Activated CD4-positive, alpha-beta T cell treated with anti-CD3 and anti-CD28 coated beads for 24 hours (primary cell): ENCODE measurements at regions not wholly inside any gene's neighbourhood (a gene's known extent, or its start where the extent isn't known, plus 50 kb on each side); places are given as distances from the start of the nearest gene placed in this dataset.

Experiments
- DNase-seq, 2 donors: peaks; one replicate each; pipeline ENCODE4 v3.0.0-alpha.2; 2020; ENCODE audit warnings: low read depth in 2 of 2

DNA sequence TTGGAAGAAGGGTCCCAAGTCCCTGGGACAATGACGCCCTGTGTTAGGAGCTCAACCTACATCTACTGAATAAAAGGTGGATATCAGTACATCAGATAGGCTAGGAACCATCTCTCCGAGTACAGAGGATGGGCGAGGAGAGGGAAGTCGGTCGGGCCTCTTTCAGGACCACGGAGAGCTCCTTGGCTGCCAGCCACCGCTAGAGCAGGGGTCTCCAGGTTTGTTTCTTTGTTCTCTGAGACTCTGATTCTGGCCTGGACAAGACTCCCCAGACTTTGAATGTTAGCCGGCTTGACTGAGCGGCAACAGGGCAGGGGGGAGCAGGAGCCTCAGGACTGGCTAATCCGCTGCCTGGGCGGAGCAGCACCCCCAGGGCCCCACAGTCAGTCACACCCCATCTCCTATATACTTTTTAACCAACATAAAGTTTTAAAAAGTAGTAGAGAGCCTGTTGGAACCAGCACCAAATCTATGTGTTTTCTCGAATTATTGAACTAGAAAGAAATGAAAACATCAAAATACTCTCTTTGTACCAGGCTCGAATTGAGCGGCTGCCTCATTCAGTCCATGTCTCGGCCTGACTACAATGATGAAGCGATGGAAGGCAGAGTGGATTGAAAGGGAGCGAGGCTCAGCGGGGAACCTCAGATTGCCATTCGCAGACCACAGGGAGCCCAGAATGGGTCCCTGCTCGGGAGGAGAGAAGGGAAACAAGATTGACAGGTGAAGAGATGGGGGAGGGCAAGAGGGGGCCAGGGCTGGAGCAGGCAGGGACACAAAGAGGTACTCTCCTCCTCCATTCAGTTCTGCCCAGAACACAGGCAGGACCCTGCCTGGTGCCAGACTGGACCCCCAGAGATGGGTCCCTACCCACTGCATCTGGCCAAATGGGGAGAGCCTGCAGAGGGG is 131.6 kb downstream of the TPRA1 start:
- no peak for DNase-seq

DNA sequence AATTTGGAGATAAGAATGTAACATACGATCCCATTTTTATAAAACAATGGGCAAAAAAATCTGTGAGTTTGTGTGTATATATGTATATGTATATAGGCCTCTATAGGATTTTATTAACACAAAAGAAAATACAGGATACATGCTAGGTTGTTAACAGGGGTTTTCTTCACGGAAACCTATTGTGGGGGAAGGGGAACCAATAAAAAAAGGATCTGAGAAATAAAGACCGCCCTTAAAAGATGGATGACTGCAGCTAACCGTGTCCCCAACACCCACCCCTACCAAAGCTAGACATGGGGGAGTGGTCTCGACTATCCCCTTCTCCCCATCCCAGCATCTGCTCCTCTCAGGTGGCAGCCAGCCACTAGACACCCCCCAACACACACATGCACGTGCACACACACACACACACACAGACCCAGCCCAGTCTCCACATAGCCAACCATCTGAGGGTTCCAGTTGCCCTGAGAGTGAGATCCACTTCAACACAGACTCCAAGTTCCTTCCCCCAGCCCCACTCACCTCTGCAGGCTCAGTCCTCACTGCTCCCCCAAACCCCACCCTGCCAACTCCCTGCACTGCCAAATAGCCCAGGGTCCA is 132.9 kb downstream of the TPRA1 start:
- DNase-seq, result no peak

DNA sequence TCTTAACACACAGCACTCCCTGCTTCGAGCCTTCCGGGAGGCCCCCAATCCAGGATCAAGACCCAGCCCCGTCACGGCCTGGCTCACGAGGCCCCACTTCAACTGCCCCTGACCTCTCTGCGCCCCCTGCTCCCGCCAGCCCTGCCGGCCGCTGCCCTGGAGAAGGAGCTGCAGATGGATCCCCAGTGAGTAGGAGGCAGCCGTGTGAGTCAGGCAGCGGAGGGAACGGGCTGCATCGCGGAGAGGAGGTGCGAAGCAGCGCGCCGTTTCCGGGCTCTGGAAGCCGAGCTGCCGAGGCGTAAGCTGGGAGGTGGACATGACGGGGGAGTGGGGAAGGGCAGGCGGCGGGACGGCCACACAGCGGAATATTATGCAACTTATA is 133.4 kb downstream of the TPRA1 start:
- DNase-seq, result no peak

DNA sequence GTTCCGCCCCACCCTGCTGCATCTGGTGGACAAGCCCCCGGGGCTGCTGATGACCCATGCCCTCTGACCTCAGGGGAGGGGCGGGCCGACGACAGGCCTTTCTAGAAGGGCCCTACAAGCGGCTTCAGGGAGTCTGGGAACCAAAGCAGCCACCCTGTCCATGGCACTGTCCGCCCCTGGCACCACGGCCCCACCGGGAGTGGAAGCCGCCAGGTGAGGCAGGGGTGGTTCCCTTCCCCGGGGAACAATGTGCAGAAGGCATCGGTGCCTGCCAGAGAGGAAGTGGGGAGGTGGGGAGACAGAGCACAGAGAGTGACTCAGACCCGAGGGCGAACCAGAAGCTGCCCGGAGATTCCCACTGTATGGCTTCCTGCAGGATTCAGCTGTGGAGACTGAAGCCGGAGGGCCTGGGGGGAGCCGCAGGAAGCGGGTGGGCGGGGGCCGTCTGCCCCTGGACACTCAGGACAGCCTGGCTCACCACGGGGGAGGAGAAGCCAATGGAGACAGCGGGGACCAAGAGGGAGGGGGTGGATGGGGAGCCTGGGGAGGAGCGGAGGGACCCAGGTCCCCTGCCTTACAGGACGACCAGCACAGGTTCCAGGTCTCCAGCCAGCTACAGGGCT is 134.0 kb downstream of the TPRA1 start:
- no peak for DNase-seq

DNA sequence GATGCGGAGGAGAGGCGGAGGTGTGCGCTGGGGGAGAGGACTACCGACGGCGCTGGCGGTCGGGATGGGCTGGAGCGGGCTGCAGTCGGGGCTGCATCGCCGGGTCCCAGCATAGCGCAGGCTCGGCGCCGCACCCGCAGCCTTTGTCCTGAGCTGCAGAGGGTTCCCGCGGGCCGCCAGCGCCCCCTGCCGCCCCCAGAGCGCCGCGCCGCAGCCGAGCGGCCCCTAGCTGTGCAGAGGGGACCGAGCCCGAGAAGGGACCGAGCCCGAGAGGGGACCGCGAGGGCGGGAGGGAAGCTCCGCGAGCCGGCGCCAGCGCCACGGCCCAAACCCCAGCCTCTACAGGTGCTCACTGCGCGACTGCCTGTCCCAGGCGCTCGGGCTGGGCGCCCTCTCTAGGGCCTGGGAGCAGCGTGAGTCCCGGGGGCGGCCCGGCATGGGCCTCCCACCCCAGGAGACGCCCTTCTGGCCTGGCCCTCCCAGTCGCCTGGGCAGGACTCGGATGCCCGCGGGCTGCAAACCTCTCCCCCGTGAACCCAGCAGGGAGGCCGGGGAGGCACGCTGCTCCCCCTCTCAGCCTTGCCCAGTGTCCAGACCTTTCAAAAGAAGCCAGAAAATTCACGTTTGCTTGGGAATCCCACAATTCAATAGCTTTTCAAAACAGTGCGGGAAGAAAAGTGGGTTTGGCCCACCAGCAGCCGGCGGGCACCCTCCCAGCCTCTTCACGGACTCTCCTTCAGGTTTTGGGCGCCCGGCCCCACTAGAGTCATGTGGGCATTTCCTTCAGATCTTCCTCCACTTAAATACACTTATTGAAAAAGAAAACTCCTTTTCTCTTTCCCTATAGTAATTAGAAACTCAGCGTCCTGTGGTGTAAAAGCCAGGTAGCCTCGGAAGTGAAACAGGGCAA is 134.7 kb downstream of the TPRA1 start:
- DNase-seq, result peak; percentile 29 to 61

DNA sequence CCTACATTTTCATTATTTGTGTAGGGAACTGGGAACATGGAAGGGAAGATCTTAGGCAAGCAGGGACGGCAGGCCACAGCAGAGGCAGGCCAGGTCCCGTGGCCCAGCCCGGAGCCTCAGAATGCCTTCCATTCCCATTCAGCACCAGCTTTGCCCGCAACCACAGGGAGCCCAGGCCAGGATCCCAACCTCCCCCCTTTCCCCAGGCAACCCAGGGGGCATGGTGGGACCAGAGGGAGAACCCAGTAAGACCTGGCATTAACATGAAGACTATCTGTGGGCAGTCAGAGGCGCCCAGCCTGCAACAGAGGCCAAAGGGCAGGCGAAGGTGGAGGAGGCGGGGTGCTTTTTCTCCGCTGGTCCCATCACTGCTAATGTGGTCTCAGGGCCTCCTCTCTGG is 135.6 kb downstream of the TPRA1 start:
- DNase-seq, result no peak

DNA sequence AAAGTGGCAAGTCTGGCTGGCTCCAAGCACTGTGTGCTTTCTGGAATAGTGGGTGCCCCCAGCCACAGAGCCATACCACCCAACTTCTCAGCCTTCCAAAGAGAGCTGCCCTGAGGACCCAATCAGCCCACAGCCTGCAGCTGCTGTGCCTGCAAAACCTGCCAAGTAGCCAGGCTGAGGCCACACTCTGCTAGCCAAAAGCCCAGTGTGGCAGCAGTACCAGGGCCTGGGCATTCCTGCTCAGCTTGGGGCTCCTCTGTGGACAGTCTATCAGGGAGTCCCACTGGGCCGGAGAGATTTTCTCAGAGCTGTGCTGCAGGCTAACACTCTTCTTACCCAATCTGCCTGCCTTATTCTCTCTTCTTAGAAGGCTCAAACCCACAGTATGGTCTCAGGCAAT is 136.5 kb downstream of the TPRA1 start:
- DNase-seq, result no peak

DNA sequence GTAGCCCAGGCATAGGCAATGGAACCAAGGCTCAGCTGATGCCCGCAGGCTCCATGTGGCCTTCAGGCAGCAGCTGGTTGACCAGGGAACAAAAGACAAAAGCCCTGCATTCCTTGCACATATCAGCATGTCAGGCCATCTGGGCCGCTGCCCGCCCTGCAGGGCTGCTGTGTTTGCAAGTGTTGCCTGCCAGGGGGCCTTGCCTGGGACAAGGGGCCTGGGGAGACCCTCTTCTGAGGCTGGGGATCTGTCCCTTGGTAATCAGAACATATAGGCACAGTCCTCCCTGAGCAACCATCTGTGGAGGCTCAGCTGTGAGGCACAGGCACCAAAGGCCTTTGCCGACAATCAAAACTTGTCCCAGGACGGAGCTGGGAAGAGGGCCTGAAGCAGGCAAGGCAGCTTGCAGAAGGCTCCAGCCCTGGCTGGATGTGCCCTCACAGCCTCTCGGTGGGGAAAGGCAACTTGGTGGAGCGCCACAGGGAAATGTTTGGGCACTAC is 138.2 kb downstream of the TPRA1 start:
- no peak for DNase-seq

DNA sequence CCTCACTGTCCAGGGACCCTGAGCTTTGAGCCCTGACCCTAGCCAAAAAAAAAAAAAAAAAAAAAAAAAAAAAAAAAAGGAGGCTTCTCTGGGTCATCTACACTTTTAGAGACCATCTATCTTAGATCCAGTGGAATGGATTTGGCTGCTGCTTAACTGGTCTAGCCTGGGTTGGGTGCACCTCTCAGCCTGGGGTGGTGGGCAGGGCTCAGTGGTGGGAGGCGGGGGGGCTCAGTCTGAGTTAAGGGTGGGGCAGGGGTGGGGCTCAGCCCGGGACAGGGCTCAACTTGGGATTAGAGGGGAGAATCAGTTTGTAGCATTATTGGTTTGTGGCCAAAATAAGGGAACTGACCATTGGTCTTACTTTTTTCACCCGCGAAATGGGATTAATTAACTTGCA is 139.2 kb downstream of the TPRA1 start:
- DNase-seq, result no peak

DNA sequence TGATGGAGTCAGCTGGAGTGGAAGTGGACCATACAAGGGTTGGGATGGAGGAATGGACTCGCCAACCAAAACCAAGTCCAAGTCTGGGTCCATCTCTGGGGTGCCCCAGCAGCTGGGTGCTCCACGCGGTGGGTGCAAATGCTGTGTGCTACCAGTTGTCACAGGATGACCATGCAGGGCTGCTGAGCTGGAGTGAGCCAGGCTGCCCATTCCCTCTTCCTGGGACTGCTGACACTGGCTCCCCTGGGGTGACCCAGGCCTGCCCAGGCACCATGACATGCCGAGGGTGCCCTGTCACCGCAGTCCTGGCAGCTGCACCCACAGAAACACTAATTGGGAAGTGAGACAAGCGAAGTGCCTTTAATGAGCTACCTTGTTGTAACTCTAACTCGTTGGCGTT is 140.2 kb downstream of the TPRA1 start:
- DNase-seq, result no peak

DNA sequence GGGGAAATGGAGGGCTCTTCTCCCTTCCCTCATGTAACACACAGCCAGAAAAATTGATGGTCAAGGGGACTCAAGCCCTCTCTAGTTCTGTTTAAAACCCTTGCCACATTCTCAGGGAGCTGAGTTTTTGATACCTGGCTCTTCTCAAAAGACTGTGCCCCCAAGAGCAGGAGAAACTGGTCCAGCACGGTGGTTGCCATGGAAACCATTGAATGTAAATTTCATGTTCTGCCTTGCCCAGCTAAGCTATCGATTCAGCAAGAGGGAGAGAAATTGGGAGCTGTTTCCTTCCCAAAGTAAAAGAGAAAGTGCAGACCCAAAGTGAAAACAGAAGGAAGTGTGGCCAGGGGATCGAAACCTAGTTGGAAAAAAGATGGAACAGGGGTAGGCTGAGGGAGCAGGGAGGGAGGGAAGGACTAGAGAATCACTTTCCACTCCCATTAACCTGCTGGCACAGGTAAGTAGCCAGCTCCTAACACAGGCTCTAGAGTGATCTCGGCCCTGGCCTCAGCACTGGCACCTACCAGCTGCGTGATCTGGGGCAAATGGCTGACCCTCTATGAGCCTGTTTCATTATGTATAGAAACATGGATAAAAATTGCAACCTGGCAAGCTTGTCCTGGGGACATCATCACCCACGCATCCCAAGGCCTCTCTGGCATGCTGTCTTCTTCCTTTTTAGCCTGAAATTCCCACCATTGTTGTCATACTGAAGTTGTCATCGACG is 140.9 kb downstream of the TPRA1 start:
- no peak for DNase-seq

DNA sequence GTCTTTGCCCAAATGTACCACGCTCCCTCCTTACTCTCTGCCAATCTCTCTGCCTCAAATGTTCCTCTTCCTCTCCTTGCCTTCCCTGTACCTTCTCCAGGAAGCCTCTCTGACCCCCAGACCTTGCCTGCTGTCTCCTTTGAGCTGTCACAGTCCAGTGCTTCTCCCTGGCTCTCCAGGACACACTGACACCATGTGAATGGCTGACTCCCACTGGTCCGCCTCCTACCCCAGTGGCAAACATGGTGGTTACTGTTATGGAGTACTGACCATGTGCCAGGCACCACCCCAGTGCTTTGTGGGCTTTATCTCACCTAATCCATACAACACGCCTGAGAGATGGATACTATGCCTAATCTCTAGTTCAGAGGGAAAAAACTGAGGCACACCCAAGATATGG is 141.9 kb downstream of the TPRA1 start:
- DNase-seq, result no peak

DNA sequence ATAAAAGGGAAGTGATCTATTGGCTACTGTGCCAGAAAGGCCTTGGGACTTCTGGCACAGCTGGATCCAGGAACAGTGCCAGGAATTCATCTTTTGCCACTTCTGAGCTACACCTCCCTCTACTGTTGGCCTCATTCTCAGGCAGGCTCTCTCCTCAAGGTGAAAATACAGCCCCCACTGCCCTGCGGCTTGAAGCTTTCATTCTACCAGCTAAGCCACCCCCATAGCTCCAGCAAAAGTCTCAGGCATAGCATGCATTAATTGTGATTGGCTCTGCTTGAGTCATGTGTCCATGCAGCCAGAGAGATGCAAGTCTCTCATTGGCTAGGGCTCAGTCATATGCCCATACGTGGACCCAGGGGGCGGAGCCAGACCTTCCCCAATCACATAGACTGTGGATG is 142.4 kb downstream of the TPRA1 start:
- DNase-seq, result no peak

DNA sequence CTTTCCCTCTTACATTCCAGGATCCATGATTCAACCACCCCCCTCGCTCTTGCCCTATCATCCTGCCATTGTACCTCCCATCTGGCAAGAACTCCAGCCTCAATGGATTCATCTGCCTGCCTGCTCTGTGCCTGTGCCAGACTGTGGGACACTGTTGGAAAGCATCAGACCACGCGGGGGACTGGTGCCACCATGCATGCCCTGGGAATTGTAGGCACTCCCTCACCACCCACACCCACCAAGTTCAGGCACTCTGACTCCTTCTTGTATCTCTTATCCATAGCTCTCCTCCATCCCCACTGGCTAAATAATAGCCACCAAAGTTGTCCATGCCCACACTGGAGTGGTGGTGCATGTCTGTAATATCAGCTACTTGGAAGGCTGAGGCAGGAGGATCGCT is 143.8 kb downstream of the TPRA1 start:
- DNase-seq, result no peak

DNA sequence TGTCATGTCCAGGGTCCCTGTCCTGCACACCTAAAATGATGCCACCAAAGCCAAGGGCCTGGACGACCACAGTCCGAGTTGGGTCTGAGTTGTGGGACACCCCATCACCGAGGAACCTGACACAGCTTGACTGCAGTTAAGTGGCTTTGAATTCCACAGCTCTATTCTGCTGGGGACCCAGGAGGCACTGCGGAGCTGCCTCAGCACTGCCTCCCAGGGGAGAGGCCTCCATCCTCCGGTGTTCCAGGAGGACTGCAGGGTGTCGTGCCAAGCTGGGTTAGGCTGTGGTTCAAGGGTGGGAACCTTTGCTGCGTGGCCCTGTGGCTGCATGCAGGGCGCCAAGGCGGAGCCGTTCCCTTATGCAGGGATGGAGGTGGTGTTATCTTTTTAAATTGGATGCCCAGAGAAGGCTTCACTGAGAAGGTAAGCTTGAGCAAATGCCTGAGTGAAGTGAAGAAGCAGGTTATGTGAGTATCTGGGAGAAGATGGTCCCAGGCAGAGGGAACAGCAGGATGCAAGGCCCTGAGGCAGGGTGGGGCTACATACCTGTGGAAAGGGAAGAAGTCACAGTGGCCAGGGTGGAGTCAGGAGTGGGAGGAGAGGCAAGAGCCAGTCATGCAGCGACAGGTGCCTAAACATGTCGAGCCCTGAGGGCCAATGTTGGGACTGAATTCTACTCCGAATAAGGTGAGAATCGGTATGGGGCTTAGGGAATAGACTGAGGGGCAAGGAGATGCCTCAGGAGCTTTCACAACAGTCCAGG is 144.8 kb downstream of the TPRA1 start:
- DNase-seq, result no peak

DNA sequence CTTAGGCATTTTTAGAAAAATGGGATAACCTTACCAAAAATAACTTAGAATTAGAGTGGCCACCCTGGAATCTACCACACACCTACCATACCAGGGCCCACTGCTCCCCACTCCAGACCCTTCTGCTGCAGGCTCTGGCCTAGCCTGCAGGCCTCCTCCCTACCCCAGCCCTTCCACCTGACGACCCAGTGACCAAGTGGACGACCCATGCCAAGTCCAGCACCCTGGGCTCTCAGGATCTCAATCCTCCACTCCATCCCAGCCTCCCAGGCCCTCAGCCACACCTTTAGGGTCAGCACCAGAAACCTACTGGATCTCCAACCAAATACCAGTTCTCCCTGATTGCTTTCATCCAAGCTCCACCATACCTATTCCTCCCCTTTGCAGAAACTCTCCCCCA is 145.8 kb downstream of the TPRA1 start:
- DNase-seq, result no peak

DNA sequence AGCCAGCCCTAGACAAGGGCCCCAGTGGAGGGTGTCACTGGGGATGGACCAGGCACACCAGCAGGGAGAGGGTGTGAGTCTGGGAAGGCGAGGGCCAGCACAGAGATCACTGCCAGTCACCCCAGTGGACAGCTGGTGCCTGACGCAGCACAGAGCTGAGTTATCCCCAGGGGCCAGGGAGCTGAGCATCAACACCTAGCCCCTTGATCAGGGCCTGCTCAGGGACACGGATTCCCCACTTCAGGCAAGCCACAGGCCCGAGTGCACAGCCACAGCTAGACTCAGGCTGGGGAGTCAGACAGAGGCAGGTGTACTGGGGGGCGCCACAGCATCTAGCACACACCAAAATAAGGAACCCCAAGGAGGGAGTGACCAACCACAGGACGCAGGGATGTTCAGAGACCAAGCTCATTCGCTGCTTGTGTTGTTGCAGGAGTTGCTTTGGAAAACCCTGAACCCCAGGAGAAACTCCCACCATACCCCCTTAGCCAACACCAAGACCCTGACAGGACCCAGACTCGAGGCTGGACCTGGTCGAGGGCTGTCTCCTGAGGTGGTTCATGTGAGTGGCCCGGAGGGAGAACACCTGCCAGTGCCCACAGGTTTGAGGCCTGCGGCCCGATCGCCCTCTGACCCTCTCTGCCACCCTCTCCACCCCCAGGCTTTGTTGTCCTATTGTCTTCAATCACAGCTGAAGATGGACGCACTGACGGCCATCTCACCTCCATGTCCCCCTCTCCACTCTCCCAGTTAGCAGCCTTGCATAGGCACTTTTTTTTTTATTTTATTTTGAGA is 146.8 kb downstream of the TPRA1 start:
- no peak for DNase-seq

DNA sequence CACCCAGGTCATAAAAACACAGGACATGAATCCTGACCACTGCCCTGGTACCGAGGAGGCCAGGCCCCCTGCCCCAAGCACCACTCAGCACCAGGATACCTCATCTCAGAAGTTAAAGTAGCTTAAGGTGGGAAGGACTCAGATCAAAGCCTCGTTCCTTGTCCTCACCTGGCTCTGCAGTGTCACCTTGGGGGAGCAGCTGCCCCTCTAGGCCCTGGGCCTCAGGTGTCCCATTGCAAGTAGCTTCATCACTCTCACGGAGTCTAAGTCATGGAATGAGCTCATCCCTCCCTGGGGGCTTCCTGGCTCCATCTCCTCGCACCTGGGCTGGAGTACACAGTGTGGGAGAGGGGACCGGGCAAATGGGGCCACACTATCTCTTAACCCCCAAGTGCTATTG is 148.0 kb downstream of the TPRA1 start:
- no peak for DNase-seq

DNA sequence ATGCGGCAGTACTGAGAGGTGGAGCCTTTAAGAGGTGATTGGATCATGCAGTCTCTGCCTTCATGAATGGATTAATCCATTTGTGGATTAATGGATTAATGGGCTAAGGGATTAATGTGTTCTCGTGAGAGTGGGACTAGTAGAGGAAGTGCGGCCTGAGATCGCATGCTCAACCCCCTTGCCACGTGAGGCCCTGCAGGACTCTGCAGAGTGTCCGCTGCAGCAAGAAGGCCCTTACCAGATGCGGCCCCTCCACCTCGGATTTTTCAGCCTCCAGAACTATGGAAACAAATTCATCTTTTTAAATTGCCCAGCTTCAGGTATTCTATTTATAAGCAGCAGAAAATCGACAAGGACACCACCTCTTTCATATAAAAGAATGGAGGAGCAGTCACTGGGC is 148.8 kb downstream of the TPRA1 start:
- DNase-seq, result no peak

DNA sequence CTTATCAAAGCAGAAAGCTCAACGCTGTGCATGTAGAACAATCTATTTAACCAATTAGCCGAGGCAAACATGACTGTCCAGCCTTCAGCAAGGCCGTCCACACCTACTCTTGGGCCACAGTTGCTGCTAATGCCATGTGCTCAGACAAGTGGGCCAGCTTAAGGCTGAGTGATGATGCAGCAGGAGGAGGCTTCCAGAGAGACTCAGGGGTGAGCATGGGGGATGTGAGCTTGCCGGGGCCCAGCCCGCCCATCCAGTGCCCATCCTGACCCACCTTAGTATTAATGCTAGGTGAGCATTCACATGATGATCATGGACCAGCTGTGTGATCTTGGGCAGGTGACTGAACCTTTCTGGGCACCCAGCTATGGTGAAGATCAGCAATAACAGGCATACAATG is 150.1 kb downstream of the TPRA1 start:
- DNase-seq, result no peak
